ENCODE measurements at regions not wholly inside any gene's neighbourhood (a gene's known extent, or its start where the extent isn't known, plus 50 kb on each side); places are given as distances from the start of the nearest gene placed in this dataset.
"Not testable (repeated sequence)": the region's sequence is repeated elsewhere in the genome, so short reads cannot be mapped to it uniquely, and the experiment has no call there.

- in situ Hi-C loops (cut with HindIII; ENCODE audit: low pct_ligation_motif_present, low sequenced_read_pairs), result no loop called here
- no peaks in the 10 kb centered on the region for H3K27me3 ChIP-seq (replicated peaks)
- no peak overlapping the region for H3K27ac ChIP-seq
- DNase-seq, result no peak
- TF ChIP-seq CTCF (IDR thresholded peaks at IDR 0.05; ENCODE audit: low read depth, low read length, missing control alignments), result no peak
- H3K4me3 ChIP-seq (ENCODE audit: low read depth, low read length), result no peak overlapping the region
- no peaks in the 10 kb centered on the region for H3K36me3 ChIP-seq (replicated peaks)
Observed at GRCh38 chr2:180601016-180601415, 379.4 kb upstream of the UBE2E3 start.

DNA sequence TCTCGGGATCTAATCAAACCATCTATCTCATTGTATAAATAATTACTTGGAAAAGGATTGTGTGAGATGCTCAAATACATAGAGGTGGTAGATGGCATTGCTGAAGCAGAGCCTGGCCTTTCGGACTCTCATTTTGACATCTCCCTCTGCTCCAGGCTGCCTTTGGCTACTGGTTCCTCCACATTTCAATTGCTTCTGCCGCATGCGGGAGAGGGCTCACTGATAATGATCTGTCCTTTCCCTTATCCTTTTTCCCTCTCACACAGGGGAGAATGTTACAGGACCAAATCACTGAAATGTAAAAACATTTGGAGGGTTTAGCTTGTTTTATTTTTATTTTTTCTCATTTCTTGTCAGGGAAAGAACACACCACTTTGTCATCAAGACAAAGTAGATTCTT lies 380.6 kb upstream of the UBE2E3 start:
- DNase-seq, result no peak
- Histone ChIP-seq H3K36me3 (replicated peaks) (no peaks in the 10 kb centered on the region), H3K27me3 (replicated peaks) (no peaks in the 10 kb centered on the region), H3K27ac (no peak overlapping the region), H3K4me3 (ENCODE audit: low read depth, low read length) (no peak overlapping the region)
- no peak for TF ChIP-seq CTCF (IDR thresholded peaks at IDR 0.05; ENCODE audit: low read depth, low read length, missing control alignments)
- in situ Hi-C loops (cut with HindIII; ENCODE audit: low pct_ligation_motif_present, low sequenced_read_pairs), result no loop called here

GRCh38 chr2:180597179-180597578 lies 383.2 kb upstream of the UBE2E3 start:
- Histone ChIP-seq H3K27ac (no peak overlapping the region), H3K4me3 (ENCODE audit: low read depth, low read length) (no peak overlapping the region), H3K27me3 (replicated peaks) (no peaks in the 10 kb centered on the region), H3K36me3 (replicated peaks) (no peaks in the 10 kb centered on the region)
- DNase-seq, result no peak
- in situ Hi-C loops (cut with HindIII; ENCODE audit: low pct_ligation_motif_present, low sequenced_read_pairs), result no loop called here
- no peak for TF ChIP-seq CTCF (IDR thresholded peaks at IDR 0.05; ENCODE audit: low read depth, low read length, missing control alignments)

- no peak for DNase-seq
- H3K27me3 ChIP-seq (replicated peaks), result no peaks in the 10 kb centered on the region
- H3K36me3 ChIP-seq (replicated peaks), result no peaks in the 10 kb centered on the region
- TF ChIP-seq CTCF (IDR thresholded peaks at IDR 0.05; ENCODE audit: low read depth, low read length, missing control alignments), result no peak
- no peak overlapping the region for H3K4me3 ChIP-seq (ENCODE audit: low read depth, low read length)
- in situ Hi-C loops (cut with HindIII; ENCODE audit: low pct_ligation_motif_present, low sequenced_read_pairs), result no loop called here
- H3K27ac ChIP-seq, result no peak overlapping the region
Observed at GRCh38 chr2:180596453-180596852, 384.0 kb upstream of the UBE2E3 start.

- TF ChIP-seq CTCF (IDR thresholded peaks at IDR 0.05; ENCODE audit: low read depth, low read length, missing control alignments), result no peak
- no peak overlapping the region for H3K27ac ChIP-seq
- DNase-seq, result no peak
- H3K4me3 ChIP-seq (ENCODE audit: low read depth, low read length), result no peak overlapping the region
- H3K27me3 ChIP-seq (replicated peaks), result no peaks in the 10 kb centered on the region
- in situ Hi-C loops (cut with HindIII; ENCODE audit: low pct_ligation_motif_present, low sequenced_read_pairs), result no loop called here
- no peaks in the 10 kb centered on the region for H3K36me3 ChIP-seq (replicated peaks)
Observed at GRCh38 chr2:180591947-180592346, 388.5 kb upstream of the UBE2E3 start.

- H3K4me3 ChIP-seq (ENCODE audit: low read depth, low read length); in situ Hi-C loops (cut with HindIII; ENCODE audit: low pct_ligation_motif_present, low sequenced_read_pairs); H3K27me3 ChIP-seq (replicated peaks); H3K36me3 ChIP-seq (replicated peaks); DNase-seq; H3K27ac ChIP-seq: not testable (repeated sequence)
Observed at GRCh38 chr2:180591093-180591781, 389.2 kb upstream of the UBE2E3 start.

Data from brain microvascular endothelial cell (primary cell).